ENCODE measurements at regions not wholly inside any gene's neighbourhood (a gene's known extent, or its start where the extent isn't known, plus 50 kb on each side); places are given as distances from the start of the nearest gene placed in this dataset.

DNA sequence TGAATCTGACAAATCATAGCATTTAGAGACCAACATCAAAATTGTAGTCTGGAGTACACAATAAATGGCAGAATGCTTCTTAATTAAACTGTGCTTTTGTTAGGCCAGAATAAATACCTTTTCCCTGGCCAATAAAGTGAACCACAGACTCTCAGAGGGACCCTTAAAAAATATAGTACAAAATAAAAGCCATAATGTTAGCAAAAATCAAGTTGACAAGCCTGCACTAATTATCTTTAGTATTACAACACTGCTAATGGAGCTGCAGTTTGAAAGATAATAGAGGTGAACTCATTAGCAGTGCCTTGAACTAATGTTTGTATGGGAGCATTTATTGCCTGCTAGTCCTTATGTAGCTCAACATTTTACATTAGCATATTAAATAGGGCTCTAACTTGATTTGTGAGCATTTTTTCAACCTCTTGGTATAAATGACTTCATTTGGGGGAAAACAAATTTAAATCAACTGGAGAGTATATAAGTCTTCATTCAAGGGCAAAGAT is 801.3 kb downstream of the EPHA3 start:
- no peak for DNase-seq

DNA sequence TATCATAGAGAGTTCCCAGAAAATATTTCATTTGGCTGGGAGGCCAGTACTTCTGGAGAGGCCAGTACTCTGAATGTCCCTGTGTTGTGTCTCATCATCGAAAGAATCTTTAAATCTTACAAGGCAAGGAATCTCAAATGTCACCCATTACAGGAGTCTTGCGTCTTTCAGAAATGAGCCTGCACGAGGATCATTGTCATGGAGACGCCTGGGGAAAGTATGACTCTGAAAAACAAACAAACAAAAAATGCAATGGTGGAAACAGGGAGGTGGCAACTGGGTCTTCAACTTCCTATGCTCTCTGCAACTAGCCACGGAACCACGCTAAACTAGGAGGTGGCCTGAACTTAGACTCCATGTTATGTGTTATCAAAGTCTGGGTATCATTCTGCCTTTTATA is 804.6 kb downstream of the EPHA3 start:
- Histone ChIP-seq H3K27me3 (ENCODE audit: control insufficient read depth, insufficient read depth, low read length, poor library complexity, severe bottlenecking) (no peaks in the 10 kb centered on the region), H3K9ac (ENCODE audit: extremely low read depth, low read length, poor library complexity, severe bottlenecking) (no peak overlapping the region), H3K27ac (ENCODE audit: low read depth, low read length) (no peak overlapping the region), H3K4me1 (ENCODE audit: control insufficient read depth, insufficient read depth, low read length) (no peaks in the 10 kb centered on the region), H3K36me3 (ENCODE audit: control insufficient read depth, insufficient read depth, low read length) (no peaks in the 10 kb centered on the region), H3K4me3 (ENCODE audit: low read length) (no peak overlapping the region), H3K9me3 (ENCODE audit: control insufficient read depth, low read length) (peaks cover 26% of the 10 kb centered on the region)
- TF ChIP-seq CTCF (conservative IDR thresholded peaks at IDR 0.05), result no peak
- Mint-ChIP-seq H3K9me3 (peaks cover 20% of the 10 kb centered on the region), H3K27me3 (ENCODE audit: insufficient read depth) (no peaks in the 10 kb centered on the region), H3K4me1 (no peaks in the 10 kb centered on the region), H3K4me3 (no peak overlapping the region), H3K27ac (no peak overlapping the region), H3K36me3 (ENCODE audit: low read depth) (no peaks in the 10 kb centered on the region)
- no peak for DNase-seq
- WGBS, 2 experiments (ENCODE audit: insufficient coverage in 1 of 2, insufficient read length in 1 of 2), result 97 to 100% methylated on average over 1 to 6 of the region's 6 CpGs

More for the DNA sequence above, 801.3 kb downstream of the EPHA3 start:
- Histone ChIP-seq H3K36me3 (ENCODE audit: control insufficient read depth, insufficient read depth, low read length) (no peaks in the 10 kb centered on the region), H3K4me1 (ENCODE audit: control insufficient read depth, insufficient read depth, low read length) (no peaks in the 10 kb centered on the region), H3K4me3 (ENCODE audit: low read length) (no peak overlapping the region), H3K27me3 (ENCODE audit: control insufficient read depth, insufficient read depth, low read length, poor library complexity, severe bottlenecking) (no peaks in the 10 kb centered on the region), H3K27ac (ENCODE audit: low read depth, low read length) (no peak overlapping the region), H3K9ac (ENCODE audit: extremely low read depth, low read length, poor library complexity, severe bottlenecking) (no peak overlapping the region), H3K9me3 (ENCODE audit: control insufficient read depth, low read length) (peaks cover 17% of the 10 kb centered on the region)
- Mint-ChIP-seq H3K9me3 (peaks cover 9% of the 10 kb centered on the region), H3K4me1 (no peaks in the 10 kb centered on the region), H3K27ac (no peak overlapping the region), H3K36me3 (ENCODE audit: low read depth) (peaks cover 3% of the 10 kb centered on the region), H3K27me3 (ENCODE audit: insufficient read depth) (no peaks in the 10 kb centered on the region), H3K4me3 (no peak overlapping the region)
- TF ChIP-seq CTCF (conservative IDR thresholded peaks at IDR 0.05), result no peak

GRCh38 chr3:89923921-89924610 is 816.6 kb downstream of the EPHA3 start:
- H3K9ac ChIP-seq (ENCODE audit: extremely low read depth, low read length, poor library complexity, severe bottlenecking), result no peak overlapping the region
- Mint-ChIP-seq H3K4me3 (no peak overlapping the region), H3K36me3 (ENCODE audit: low read depth) (peaks cover 1% of the 10 kb centered on the region), H3K4me1 (no peaks in the 10 kb centered on the region), H3K9me3 (peaks cover 12% of the 10 kb centered on the region), H3K27me3 (ENCODE audit: insufficient read depth) (no peaks in the 10 kb centered on the region), H3K27ac (no peak overlapping the region)
- DNase-seq, result no peak
- no peak overlapping the region for H3K4me3 ChIP-seq (ENCODE audit: low read length)
- H3K4me1 ChIP-seq (ENCODE audit: control insufficient read depth, insufficient read depth, low read length), result no peaks in the 10 kb centered on the region
- WGBS, 2 experiments (ENCODE audit: insufficient coverage in 1 of 2, insufficient read length in 1 of 2), result 88% methylated on average over 2 of the region's 2 CpGs; no CpG with 5 or more reads in 1 of the 2 experiments
- H3K9me3 ChIP-seq (ENCODE audit: control insufficient read depth, low read length), result peaks cover 22% of the 10 kb centered on the region
- H3K36me3 ChIP-seq (ENCODE audit: control insufficient read depth, insufficient read depth, low read length), result no peaks in the 10 kb centered on the region
- no peaks in the 10 kb centered on the region for H3K27me3 ChIP-seq (ENCODE audit: control insufficient read depth, insufficient read depth, low read length, poor library complexity, severe bottlenecking)
- no peak for TF ChIP-seq CTCF (conservative IDR thresholded peaks at IDR 0.05)
- H3K27ac ChIP-seq (ENCODE audit: low read depth, low read length), result no peak overlapping the region
